Activated CD8-positive, alpha-beta T cell treated with anti-CD3 and anti-CD28 coated beads for 36 hours (primary cell): ENCODE measurements at regions not wholly inside any gene's neighbourhood (a gene's known extent, or its start where the extent isn't known, plus 50 kb on each side); places are given as distances from the start of the nearest gene placed in this dataset.

Experiments used
- ATAC-seq: fragments of 200-7000 bp; cut with Tn5 transposase; one replicate; pipeline ENCODE4 v1.10.0; 2021; ENCODE audit warnings: mild to moderate bottlenecking, moderate library complexity
- CTCF ChIA-PET: fragments of 350-600 bp; sonication (Branson Sonifier 250); formaldehyde crosslinking; loops from one replicate; lab custom pipeline; 2021; ENCODE audit warnings: antibody characterized with exemption; lab: Charles Lee
- POLR2A ChIA-PET: fragments of 350-600 bp; sonication (Branson Sonifier 250); formaldehyde crosslinking; loops from one replicate; lab custom pipeline; 2021; ENCODE audit warnings: antibody characterized with exemption; lab: Charles Lee
- DNase-seq: peaks from one replicate; pipeline ENCODE4 v3.0.0-alpha.2; 2020
- H3K27ac Mint-ChIP-seq: one replicate; pipeline ENCODE4 v1.8.0; 2021; ENCODE audit warnings: mild to moderate bottlenecking, mixed read lengths
- H3K27me3 Mint-ChIP-seq: one replicate; pipeline ENCODE4 v1.8.0; 2021; ENCODE audit warnings: mixed read lengths
- H3K36me3 Mint-ChIP-seq: one replicate; pipeline ENCODE4 v1.8.0; 2021; ENCODE audit warnings: low read depth, mixed read lengths
- H3K4me1 Mint-ChIP-seq: one replicate; pipeline ENCODE4 v1.8.0; 2021; ENCODE audit warnings: low read depth, mixed read lengths
- H3K4me3 Mint-ChIP-seq: one replicate; pipeline ENCODE4 v1.8.0; 2021; ENCODE audit warnings: mild to moderate bottlenecking, moderate library complexity, mixed read lengths
- H3K9me3 Mint-ChIP-seq: one replicate; pipeline ENCODE4 v1.8.0; 2021; ENCODE audit warnings: mixed read lengths
- CTCF ChIP-seq: fragments of 200-600 bp; IDR thresholded peaks from one replicate; pipeline ENCODE4 v1.8.0; 2022; ENCODE audit warnings: antibody characterized with exemption, mild to moderate bottlenecking
- intact Hi-C: fragments of 100-400 bp; cut with micrococcal nuclease; formaldehyde crosslinking; loops from one replicate; pipeline ENCODE4 v1.10.0; 2022

GRCh38 chr11:50246699-50247098 is 214.0 kb downstream of the OR4C45 start:
- TF ChIP-seq CTCF, result no peak
- CTCF ChIA-PET, result no interaction called here
- no peak overlapping the region for H3K4me3 Mint-ChIP-seq
- no peaks in the 10 kb centered on the region for H3K36me3 Mint-ChIP-seq
- H3K4me1 Mint-ChIP-seq, result no peaks in the 10 kb centered on the region
- H3K27me3 Mint-ChIP-seq, result no peaks in the 10 kb centered on the region
- H3K27ac Mint-ChIP-seq, result no peak overlapping the region
- ATAC-seq (no peak), DNase-seq (no peak)
- intact Hi-C loops, result no loop called here
- POLR2A ChIA-PET, result no interaction called here
- peaks cover 7% of the 10 kb centered on the region for H3K9me3 Mint-ChIP-seq

- ChIA-PET POLR2A (no interaction called here), CTCF (no interaction called here)
- no peak for TF ChIP-seq CTCF
- Mint-ChIP-seq H3K36me3 (no peaks in the 10 kb centered on the region), H3K27me3 (no peaks in the 10 kb centered on the region), H3K27ac (no peak overlapping the region), H3K4me1 (no peaks in the 10 kb centered on the region), H3K9me3 (peaks cover 7% of the 10 kb centered on the region), H3K4me3 (no peak overlapping the region)
- DNase-seq (no peak), ATAC-seq (no peak)
- intact Hi-C loops, result no loop called here
Measured at GRCh38 chr11:50247309-50247874, 214.7 kb downstream of the OR4C45 start.

GRCh38 chr11:50267851-50268250 is 235.2 kb downstream of the OR4C45 start:
- Mint-ChIP-seq H3K27me3 (no peaks in the 10 kb centered on the region), H3K9me3 (peaks cover 21% of the 10 kb centered on the region), H3K4me3 (no peak overlapping the region), H3K36me3 (no peaks in the 10 kb centered on the region), H3K27ac (no peak overlapping the region), H3K4me1 (no peaks in the 10 kb centered on the region)
- DNase-seq, result no peak
- intact Hi-C loops, result no loop called here
- no peak for TF ChIP-seq CTCF
- CTCF ChIA-PET, result no interaction called here
- no peak for ATAC-seq
- POLR2A ChIA-PET, result no interaction called here

GRCh38 chr11:50275133-50275532 is 242.5 kb downstream of the OR4C45 start:
- H3K27me3 Mint-ChIP-seq, result no peaks in the 10 kb centered on the region
- DNase-seq (no peak), ATAC-seq (no peak)
- no peak overlapping the region for H3K27ac Mint-ChIP-seq
- H3K4me1 Mint-ChIP-seq, result no peaks in the 10 kb centered on the region
- POLR2A ChIA-PET, result interaction anchor here (0.6 kb wide), 1 partner anchor 22 kb away, joined by 3 read pairs; no protein-coding TSS in a partner anchor
- intact Hi-C loops, result no loop called here
- H3K9me3 Mint-ChIP-seq, result peaks cover 28% of the 10 kb centered on the region
- no peak overlapping the region for H3K4me3 Mint-ChIP-seq
- CTCF ChIA-PET, result no interaction called here
- no peak for TF ChIP-seq CTCF
- H3K36me3 Mint-ChIP-seq, result peaks cover 2% of the 10 kb centered on the region

- Mint-ChIP-seq H3K27me3 (no peaks in the 10 kb centered on the region), H3K4me3 (no peak overlapping the region), H3K36me3 (peaks cover 2% of the 10 kb centered on the region), H3K9me3 (peaks cover 32% of the 10 kb centered on the region), H3K4me1 (no peaks in the 10 kb centered on the region), H3K27ac (no peak overlapping the region)
- no peak for ATAC-seq
- no peak for TF ChIP-seq CTCF
- intact Hi-C loops, result no loop called here
- ChIA-PET CTCF (no interaction called here), POLR2A (no interaction called here)
- DNase-seq, result no peak
Measured at GRCh38 chr11:50278756-50279155, 246.1 kb downstream of the OR4C45 start.
